Esophagus squamous epithelium (tissue), 4 donors: ENCODE measurements at regions not wholly inside any gene's neighbourhood (a gene's known extent, or its start where the extent isn't known, plus 50 kb on each side); places are given as distances from the start of the nearest gene placed in this dataset.

Source experiments
- POLR2A ChIP-seq, 4 donors: fragments of 450-650 bp; IDR thresholded peaks; one replicate each; pipeline ENCODE4 v1.6.1; 2017; ENCODE audit warnings: antibody characterized with exemption in 4 of 4, mild to moderate bottlenecking in 4 of 4, moderate library complexity in 3 of 4
- TF ChIP-seq, protein P1 (sequence below), 6 experiments: fragments of 450-650 bp in 4 of 6; fragments of 200-600 bp in 2 of 6; sonication (generic) in 2 of 6; IDR thresholded peaks; one replicate each; pipeline ENCODE4 v1.5.1; 2016 to 2019; ENCODE audit warnings: antibody characterized with exemption in 6 of 6, mild to moderate bottlenecking in 4 of 6, moderate library complexity in 4 of 6

DNA sequence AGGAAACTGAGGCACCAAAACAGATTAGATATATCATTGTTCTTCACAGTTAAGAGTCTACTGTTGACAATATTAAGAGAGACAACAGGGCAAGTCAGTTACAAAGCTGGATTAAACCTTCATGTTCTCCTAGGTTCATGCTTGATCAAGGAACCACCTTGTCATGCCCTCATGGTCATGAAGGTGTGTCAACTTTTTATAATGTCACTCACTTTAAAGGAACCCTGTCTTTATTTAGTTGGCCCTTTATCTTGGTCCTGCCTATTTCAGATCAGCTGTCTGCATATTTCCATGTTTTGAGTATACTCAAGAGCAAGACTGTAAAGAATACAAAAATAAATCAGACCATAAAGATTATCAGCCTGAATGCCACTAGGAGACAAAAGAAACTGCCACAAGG is 140.2 kb upstream of the FAM241A start:
- TF ChIP-seq, protein P1, sequence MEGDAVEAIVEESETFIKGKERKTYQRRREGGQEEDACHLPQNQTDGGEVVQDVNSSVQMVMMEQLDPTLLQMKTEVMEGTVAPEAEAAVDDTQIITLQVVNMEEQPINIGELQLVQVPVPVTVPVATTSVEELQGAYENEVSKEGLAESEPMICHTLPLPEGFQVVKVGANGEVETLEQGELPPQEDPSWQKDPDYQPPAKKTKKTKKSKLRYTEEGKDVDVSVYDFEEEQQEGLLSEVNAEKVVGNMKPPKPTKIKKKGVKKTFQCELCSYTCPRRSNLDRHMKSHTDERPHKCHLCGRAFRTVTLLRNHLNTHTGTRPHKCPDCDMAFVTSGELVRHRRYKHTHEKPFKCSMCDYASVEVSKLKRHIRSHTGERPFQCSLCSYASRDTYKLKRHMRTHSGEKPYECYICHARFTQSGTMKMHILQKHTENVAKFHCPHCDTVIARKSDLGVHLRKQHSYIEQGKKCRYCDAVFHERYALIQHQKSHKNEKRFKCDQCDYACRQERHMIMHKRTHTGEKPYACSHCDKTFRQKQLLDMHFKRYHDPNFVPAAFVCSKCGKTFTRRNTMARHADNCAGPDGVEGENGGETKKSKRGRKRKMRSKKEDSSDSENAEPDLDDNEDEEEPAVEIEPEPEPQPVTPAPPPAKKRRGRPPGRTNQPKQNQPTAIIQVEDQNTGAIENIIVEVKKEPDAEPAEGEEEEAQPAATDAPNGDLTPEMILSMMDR (IDR thresholded peaks at IDR 0.05): no peak
- no peak for TF ChIP-seq POLR2A (IDR thresholded peaks at IDR 0.05)
